GM23248 (cell line): ENCODE measurements at regions not wholly inside any gene's neighbourhood (a gene's known extent, or its start where the extent isn't known, plus 50 kb on each side); places are given as distances from the start of the nearest gene placed in this dataset.

Source experiments
- EZH2 ChIP-seq: fragments of 200-600 bp; sonication (generic); IDR thresholded peaks from 2 replicates; pipeline ENCODE4 v1.6.1; 2018; ENCODE audit warnings: antibody characterized with exemption, mild to moderate bottlenecking; ENCODE audit not compliant: insufficient read depth, poor library complexity, severe bottlenecking
- EZH2phosphoT487 ChIP-seq: fragments of 200-600 bp; sonication (generic); IDR thresholded peaks from 2 replicates; pipeline ENCODE4 v1.6.1; 2018; ENCODE audit warnings: antibody characterized with exemption, moderate library complexity, mild to moderate bottlenecking, low read depth; ENCODE audit not compliant: insufficient read depth

GRCh38 chr1:87452648-87453047, 124.0 kb downstream of the LMO4 start:
- TF ChIP-seq EZH2phosphoT487 (no peak), EZH2 (no peak)
